Spleen (tissue), 7 donors: ENCODE measurements at regions not wholly inside any gene's neighbourhood (a gene's known extent, or its start where the extent isn't known, plus 50 kb on each side); places are given as distances from the start of the nearest gene placed in this dataset.

Experiments used
- POLR2AphosphoS5 ChIP-seq, 3 donors: sonication (generic); formaldehyde crosslinking; IDR thresholded peaks; one replicate each; pipeline ENCODE4 v1.5.1; 2017; ENCODE audit warnings: antibody characterized with exemption in 3 of 3
- TF ChIP-seq, protein P1 (sequence below), 11 experiments: fragments of 200-600 bp in 7 of 11; fragments of 450-650 bp in 4 of 11; sonication (generic) in 4 of 11; IDR thresholded peaks in 8 of 11; conservative IDR thresholded peaks in 3 of 11; 1 replicate in 7 of 11; 2 replicates in 4 of 11; pipeline versions ENCODE4 v1.4.0 to v1.8.0; 2016 to 2021; ENCODE audit warnings: antibody characterized with exemption in 11 of 11, inconsistent platforms in 4 of 11, mild to moderate bottlenecking in 1 of 11
- donor health status: DM: no; HTN: no; CAD: no; lungs with moderate emphysema.
- donor health status: DM: no; HTN: no; CAD: no.
- donor health status: DM: no; HTN: no; CAD: no.

DNA sequence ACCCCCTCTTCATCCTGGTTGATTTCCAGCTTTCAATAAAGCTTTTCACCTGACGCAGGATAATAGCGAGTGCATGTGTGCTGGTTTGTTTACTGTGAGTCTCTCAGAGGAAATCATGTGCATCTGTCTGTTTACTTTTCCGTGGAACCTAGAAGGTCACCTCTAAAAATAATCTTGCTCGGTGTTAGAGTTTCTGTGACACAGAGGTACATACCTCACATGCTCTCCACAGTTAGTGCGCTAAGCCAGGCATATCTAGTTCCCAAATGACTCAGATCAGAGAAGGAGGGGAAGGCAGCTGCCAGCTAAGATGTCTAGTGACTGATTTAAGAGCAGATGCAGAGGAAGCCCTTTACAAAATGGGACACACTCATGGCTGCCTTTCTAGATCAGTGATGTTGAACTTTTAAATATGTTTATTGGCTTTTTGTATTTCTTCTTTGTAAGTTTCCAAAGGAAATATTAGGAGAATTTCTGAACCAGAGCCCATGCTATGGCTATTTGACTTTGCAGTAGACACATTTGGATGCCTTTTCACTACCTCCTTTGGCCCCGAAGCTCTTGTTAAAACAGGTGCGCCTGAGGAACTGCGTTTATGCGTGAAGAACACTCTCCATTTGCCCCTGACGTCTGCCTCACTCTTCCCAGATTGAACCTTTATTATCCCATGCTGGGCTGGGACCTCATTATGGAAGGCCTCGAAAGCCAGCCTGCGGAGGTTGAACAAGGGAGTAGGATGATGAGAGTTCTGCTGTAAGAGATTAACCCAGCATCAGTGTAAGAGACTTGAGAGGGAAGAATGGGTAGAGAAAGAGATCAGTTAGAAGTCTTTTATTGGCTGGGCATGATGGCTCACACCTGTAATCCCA lies 145.6 kb downstream of the FAM161A start:
- no peak for TF ChIP-seq POLR2AphosphoS5 (IDR thresholded peaks at IDR 0.05)
- TF ChIP-seq, protein P1, sequence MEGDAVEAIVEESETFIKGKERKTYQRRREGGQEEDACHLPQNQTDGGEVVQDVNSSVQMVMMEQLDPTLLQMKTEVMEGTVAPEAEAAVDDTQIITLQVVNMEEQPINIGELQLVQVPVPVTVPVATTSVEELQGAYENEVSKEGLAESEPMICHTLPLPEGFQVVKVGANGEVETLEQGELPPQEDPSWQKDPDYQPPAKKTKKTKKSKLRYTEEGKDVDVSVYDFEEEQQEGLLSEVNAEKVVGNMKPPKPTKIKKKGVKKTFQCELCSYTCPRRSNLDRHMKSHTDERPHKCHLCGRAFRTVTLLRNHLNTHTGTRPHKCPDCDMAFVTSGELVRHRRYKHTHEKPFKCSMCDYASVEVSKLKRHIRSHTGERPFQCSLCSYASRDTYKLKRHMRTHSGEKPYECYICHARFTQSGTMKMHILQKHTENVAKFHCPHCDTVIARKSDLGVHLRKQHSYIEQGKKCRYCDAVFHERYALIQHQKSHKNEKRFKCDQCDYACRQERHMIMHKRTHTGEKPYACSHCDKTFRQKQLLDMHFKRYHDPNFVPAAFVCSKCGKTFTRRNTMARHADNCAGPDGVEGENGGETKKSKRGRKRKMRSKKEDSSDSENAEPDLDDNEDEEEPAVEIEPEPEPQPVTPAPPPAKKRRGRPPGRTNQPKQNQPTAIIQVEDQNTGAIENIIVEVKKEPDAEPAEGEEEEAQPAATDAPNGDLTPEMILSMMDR (IDR thresholded peaks at IDR 0.05 in 8 of 11, conservative IDR thresholded peaks at IDR 0.05 in 3 of 11), result no peak
